HG02571 (cell line): ENCODE measurements at regions not wholly inside any gene's neighbourhood (a gene's known extent, or its start where the extent isn't known, plus 50 kb on each side); places are given as distances from the start of the nearest gene placed in this dataset.
"Not testable (repeated sequence)": the region's sequence is repeated elsewhere in the genome, so short reads cannot be mapped to it uniquely, and the experiment has no call there.

ENCODE experiments used
- ATAC-seq: cut with Tn5 transposase; IDR thresholded peaks from one replicate; pipeline ENCODE4 v1.9.1; 2021; ENCODE audit warnings: mild to moderate bottlenecking, moderate library complexity; ENCODE audit not compliant: unreplicated experiment

DNA sequence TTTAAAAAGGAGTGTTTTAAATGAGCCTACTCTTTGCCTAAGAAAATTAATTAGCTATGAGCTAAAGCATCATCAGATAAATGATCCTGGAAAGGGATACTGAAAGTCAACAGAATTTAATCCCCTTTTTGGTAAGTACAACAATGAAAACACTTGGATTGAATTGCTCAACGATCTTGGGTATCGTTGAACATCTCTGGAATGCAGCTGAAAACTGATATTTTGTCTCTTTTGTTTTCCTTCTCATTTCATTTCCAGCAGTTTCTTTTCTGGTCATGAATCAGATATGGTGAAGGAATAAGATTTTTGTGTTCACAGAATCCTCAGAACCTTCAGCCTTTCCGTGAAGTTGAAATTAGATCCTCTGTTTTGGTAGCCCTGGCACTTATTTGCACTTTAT lies 771.2 kb downstream of the FSCB start:
- no peak for ATAC-seq

DNA sequence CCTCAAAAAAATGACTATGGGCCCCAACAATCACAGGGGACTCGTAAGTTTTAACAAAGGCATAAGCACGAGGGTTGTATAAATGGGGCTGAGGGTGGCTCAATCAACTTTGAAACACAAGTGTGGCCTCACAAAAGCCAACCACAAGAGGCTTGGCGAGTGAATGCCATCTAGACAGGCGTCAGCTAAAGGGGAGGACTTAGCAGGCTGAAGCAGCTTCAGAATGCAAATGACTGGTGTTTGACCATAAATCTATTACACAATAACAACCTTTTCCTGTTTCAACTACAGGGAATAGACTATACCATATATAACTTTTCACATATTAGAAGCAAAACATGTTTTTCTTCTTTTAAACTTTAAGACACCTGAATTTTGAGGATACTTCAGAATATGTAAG lies 777.9 kb downstream of the FSCB start:
- ATAC-seq = no peak

- no peak for ATAC-seq
Measured at GRCh38 chr14:43706900-43707299, 800.2 kb downstream of the FSCB start.

GRCh38 chr14:43698561-43699284 lies 808.4 kb downstream of the FSCB start:
- not testable (repeated sequence) for ATAC-seq

GRCh38 chr14:43697003-43697402 lies 810.1 kb downstream of the FSCB start:
- no peak for ATAC-seq

- no peak for ATAC-seq
Measured at GRCh38 chr14:43692706-43693105, 814.4 kb downstream of the FSCB start.

DNA sequence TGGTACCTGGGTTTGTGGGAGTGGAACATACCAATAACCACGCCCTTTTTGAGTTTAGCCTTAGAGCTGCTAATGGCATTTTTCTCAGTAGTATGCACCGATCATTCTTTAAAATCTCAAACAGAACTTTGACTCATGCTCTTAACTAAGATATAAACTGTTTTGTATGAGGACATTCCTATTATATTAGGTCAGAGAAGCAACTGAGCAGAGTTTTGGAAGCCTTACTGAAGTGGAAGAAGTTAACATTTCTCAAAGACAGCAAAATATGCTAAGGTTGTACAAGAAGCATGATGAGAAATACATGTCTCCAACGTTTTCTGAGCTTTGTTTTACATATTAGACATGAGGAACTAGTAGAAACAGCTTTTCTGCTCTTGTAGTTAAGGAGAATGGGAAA lies 819.2 kb downstream of the FSCB start:
- no peak for ATAC-seq

GRCh38 chr14:43677581-43677980 lies 829.5 kb downstream of the FSCB start:
- ATAC-seq = no peak

- no peak for ATAC-seq
Measured at GRCh38 chr14:43674273-43674672, 832.8 kb downstream of the FSCB start.

- ATAC-seq = no peak
Measured at GRCh38 chr14:43671716-43672485, 835.2 kb downstream of the FSCB start.

- ATAC-seq = no peak
Measured at GRCh38 chr14:43669355-43669754, 837.7 kb downstream of the FSCB start.

- no peak for ATAC-seq
Measured at GRCh38 chr14:43665570-43666267, 841.4 kb downstream of the FSCB start.

DNA sequence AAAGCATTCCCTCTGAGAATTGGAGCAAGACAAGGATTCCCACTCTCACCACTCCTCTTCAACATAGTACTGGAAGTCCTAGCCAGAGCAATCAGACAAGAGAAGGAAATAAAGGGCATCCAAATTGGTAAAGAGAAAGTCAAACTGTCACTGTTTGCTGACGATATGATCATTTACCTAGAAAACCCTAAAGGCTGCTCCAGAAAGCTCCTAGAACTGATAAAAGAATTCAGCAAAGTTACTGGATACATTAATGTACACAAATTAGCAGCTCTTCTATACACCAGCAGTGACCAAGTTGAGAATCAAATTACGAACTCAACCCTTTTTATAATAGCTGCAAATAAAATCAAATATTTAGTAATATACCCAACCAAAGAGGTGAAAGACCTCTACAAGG lies 851.9 kb downstream of the FSCB start:
- ATAC-seq = not testable (repeated sequence)

DNA sequence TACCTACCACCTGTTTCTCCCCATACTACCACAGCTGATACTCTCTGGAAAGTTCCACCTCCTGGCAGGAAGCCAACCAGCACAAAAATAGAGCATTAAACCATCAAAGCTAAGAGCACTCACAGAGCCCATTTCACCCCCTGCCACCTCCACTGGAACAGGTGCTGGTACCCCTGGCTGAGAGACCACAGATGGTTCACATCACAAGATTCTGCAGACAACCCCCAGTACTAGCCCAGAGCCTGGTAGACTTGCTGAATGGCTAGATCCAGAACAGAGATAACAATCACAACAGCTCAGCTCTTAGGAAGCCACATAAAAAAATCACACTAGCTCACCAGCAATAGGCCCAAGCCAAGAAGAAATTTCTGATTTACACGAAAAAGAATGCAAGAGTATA lies 855.2 kb downstream of the FSCB start:
- ATAC-seq = no peak

DNA sequence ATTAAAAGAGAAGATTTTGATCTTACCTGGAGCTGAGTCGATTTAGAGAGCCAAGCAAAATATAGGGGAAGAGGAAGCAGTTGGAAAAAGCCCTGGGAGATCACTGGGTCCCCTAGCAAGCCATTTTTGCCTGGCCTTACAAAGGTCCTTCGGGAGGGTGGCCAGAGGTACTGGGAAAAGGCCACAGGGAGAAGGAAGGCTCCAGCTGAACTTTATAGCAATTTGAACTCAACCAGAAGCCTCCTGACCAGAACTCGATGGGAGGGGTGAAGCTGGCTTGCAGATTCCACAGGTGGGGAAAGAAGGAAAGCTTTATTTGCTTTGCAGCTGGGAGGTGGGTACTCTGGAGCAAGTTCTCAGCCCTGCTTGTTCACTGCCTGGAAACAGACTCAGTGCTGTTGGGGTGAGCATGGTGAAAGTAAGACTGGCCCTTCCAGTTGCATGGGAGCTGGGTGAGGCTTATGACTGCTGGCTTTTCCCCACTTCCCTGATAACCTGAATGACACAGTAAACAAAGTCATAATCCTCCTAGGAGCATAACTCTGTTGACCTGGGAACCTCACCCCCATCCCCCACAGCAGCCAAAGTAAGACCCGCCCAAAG lies 855.8 kb downstream of the FSCB start:
- ATAC-seq = no peak

- no peak for ATAC-seq
Measured at GRCh38 chr14:43649508-43649907, 857.6 kb downstream of the FSCB start.

DNA sequence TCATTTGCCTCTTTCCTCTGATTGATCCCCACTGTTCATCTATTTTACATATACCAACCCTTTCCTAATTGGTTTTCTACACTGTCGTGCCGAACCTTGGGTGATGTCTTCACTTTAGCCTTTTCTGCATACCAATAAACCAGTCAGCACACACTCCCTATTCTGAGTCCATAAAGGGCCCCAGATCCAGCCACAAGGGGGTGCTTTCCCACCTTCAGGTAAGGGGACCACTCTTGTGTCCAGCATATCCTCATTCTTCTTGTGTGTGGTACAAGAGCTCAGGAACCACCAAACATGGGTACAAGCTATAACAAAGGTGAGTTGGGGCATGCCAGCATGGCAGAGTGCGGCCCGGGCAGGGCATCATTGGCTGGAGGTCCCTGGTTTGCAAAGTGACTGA lies 859.8 kb downstream of the FSCB start:
- no peak for ATAC-seq

DNA sequence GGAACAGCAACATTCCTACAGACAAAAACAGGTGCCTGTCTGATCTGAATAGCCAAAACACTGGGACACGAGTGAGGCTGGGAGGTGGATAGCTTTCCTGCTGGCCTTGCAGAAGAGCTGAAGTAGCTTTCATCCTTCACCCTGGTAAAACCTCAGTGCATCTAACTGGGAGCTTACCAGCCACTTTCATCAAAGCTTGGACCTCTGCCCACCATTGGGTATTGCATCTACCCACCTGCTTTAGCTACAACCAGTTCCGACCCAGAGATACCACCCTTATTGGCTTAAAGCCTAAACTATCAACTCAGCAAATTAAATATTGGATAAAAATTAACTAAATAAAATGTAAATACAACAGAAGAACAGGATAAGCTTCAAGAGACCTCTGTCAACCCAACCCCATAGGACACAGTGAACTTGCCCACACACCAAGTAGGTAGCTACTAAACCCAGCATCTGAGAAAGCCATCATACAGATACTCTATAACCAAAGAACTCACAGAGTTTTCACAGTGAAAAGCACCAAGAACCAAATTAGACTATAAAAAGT lies 866.3 kb downstream of the FSCB start:
- no peak for ATAC-seq

GRCh38 chr14:43625294-43625693 lies 881.8 kb downstream of the FSCB start:
- no peak for ATAC-seq

DNA sequence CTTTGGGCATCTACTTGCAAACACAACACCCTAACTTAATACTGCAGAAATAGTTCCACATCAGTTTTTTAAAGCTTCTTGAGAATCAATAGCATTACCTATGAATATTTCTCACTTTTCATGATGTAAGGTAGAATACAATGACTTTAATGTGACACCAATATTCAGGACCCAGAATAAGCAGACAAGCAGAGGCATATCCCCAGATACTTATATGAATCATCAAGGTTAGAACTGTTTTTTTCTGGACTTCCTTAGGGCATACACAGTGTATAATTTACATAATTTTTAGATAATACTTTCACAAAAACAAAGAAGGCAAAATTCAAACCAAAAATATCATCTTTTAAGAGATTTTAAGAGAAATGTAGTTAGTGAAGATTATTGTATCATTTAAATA lies 885.8 kb downstream of the FSCB start:
- ATAC-seq = peak; percentile 42

GRCh38 chr14:43595096-43595772 lies 911.8 kb downstream of the FSCB start:
- ATAC-seq = no peak
